ENCODE measurements at regions not wholly inside any gene's neighbourhood (a gene's known extent, or its start where the extent isn't known, plus 50 kb on each side); places are given as distances from the start of the nearest gene placed in this dataset.

DNA sequence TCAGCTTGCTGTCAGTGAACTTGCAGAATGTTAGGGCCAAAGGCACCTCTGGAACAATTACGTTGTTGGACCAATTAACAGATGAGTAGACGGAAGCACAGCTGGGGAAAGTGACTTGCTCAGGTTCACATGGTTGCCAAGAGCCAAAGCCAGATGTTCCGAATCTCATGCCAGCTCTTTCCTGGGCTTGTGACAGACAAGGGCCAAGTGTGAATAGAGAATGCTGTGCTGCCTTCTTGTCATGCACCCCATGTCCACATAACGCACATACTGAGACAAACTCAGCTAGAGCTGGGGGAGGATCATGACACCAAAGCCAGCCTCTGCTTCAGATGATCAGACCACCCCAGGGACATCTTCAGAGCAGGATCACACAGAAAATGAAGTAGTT, 616.3 kb downstream of the INSC start:
- TF ChIP-seq KLF1 (tag; IDR thresholded peaks at IDR 0.05) (no peak), E2F5 (CRISPR knock-in tag; IDR thresholded peaks at IDR 0.05) (no peak), ZNF407 (IDR thresholded peaks at IDR 0.05; ENCODE audit: low read depth) (no peak), NONO (IDR thresholded peaks at IDR 0.05; ENCODE audit: low read depth in 2 of 2, low read length in 1 of 2) (no peak), CHD4 (IDR thresholded peaks at IDR 0.05; ENCODE audit: insufficient read depth, insufficient replicate concordance, low read depth, low read length, poor library complexity, severe bottlenecking) (no peak)
